Heart right ventricle (tissue), 16 donors: ENCODE measurements at regions not wholly inside any gene's neighbourhood (a gene's known extent, or its start where the extent isn't known, plus 50 kb on each side); places are given as distances from the start of the nearest gene placed in this dataset.

Experiments used
- ATAC-seq, 8 donors: fragments of 200-7000 bp; cut with Tn5 transposase; one replicate each; pipeline ENCODE4 v1.9.1; 2020; ENCODE audit warnings: mild to moderate bottlenecking in 8 of 8, moderate library complexity in 8 of 8, moderate number of reproducible peaks in 1 of 8
- DNase-seq, 2 donors: peaks; one replicate each; pipeline ENCODE4 v3.0.0-alpha.2; 2020
- H3K27ac ChIP-seq, 10 donors: fragments of 200-600 bp; sonication (generic) in 2 of 10; one replicate each; pipeline versions ENCODE4 v1.5.0 to v1.8.0; 2020 to 2022; ENCODE audit warnings: mild to moderate bottlenecking in 3 of 10
- H3K27me3 ChIP-seq, 7 donors: fragments of 200-600 bp; one replicate each; pipeline ENCODE4 v1.8.0; 2021 to 2022; ENCODE audit warnings: mild to moderate bottlenecking in 2 of 7
- H3K36me3 ChIP-seq, 9 donors: fragments of 200-600 bp; sonication (generic) in 1 of 9; one replicate each; pipeline versions ENCODE4 v1.5.0 to v1.8.0; 2020 to 2022; ENCODE audit warnings: mild to moderate bottlenecking in 2 of 9
- H3K4me1 ChIP-seq, 9 donors: fragments of 200-600 bp; sonication (generic) in 1 of 9; one replicate each; pipeline versions ENCODE4 v1.5.0 to v1.8.0; 2020 to 2022; ENCODE audit warnings: mild to moderate bottlenecking in 4 of 9
- H3K4me3 ChIP-seq, 10 donors: fragments of 200-600 bp; sonication (generic) in 2 of 10; one replicate each; pipeline versions ENCODE4 v1.5.0 to v1.8.0; 2020 to 2022; ENCODE audit warnings: mild to moderate bottlenecking in 7 of 10, moderate library complexity in 2 of 10
- H3K9me3 ChIP-seq, 11 donors: fragments of 200-600 bp in 10 of 11; sonication (generic) in 2 of 11; one replicate each; pipeline versions ENCODE4 v1.5.0 to v1.8.0; 2013 to 2022; ENCODE audit warnings: mild to moderate bottlenecking in 2 of 11, control low read depth in 1 of 11, moderate library complexity in 1 of 11
- CTCF ChIP-seq, 9 donors: fragments of 200-600 bp; sonication (generic) in 2 of 9; IDR thresholded peaks; one replicate each; pipeline versions ENCODE4 v1.5.0 to v1.8.0; 2021 to 2022; ENCODE audit warnings: antibody characterized with exemption in 9 of 9, mild to moderate bottlenecking in 5 of 9, moderate library complexity in 1 of 9
- WGBS, 2 donors: extraction: QIAGEN DNeasy Blood & Tissue Kit; methylation state at CpG; one replicate each; pipeline ENCODE4 v1.1.7; 2013; ENCODE audit warnings: inconsistent platforms in 1 of 2; 5-methylcytosine and 5-hydroxymethylcytosine counted together
- intact Hi-C, 10 donors: fragments of 100-400 bp; cut with DNase I; formaldehyde crosslinking; loops; one replicate each; pipeline versions ENCODE4 v1.11.1 to v1.14.2; 2022
- donor health status: Arrhythmogenic right ventricular cardiomyopathy.
- donor health status: ischemic (EF 13 %, LVEDD 7.1; RV severe dilation, severe dysfunction).
- donor health status: healthy with polysubstance abuse.
- donor health status: DM: no; HTN: yes; CAD: no.
- donor health status: DM: no; HTN: no; CAD: no.
- donor health status: ischemic (EF 25% LVEDD 6.9; RV normal size, moderate dysfunction).
- donor health status: ischemic (EF 25% LVEDD 5.7; RV mildly dilated, moderate dysfunction).
- donor health status: healthy.
- donor health status: DM: yes; HTN: yes; CAD: no.
- donor health status: Ischemic cardiomyopathy.
- donor health status: ischemic (EF 35%, LVEDD 5.7; RV mildly dilated, moderate dysfunction).
- donor health status: nonischemic (EF 11% LVEDD 7.7; RV severe dilation, severe dysfunction).
- donor health status: DM: yes; HTN: yes; CAD: no.
- donor health status: PGD.
- donor health status: ischemic (EF 29% LVEDD 5.4; RV normal size, mild dysfunction).
- donor health status: nonischemic (EF 23%, LVEDD 6.1; RV moderate dilation, normal function).

- no peak overlapping the region for H3K27ac ChIP-seq
- WGBS, 2 donors = 92 to 94% methylated on average over 4 of the region's 4 CpGs
- H3K36me3 ChIP-seq = no peaks in the 10 kb centered on the region
- ATAC-seq (no peak), DNase-seq (no peak)
- no peaks in the 10 kb centered on the region for H3K27me3 ChIP-seq
- H3K4me1 ChIP-seq = peaks cover 0 to 16% (median 0%) of the 10 kb centered on the region in 9 donors
- H3K4me3 ChIP-seq = no peak overlapping the region
- H3K9me3 ChIP-seq = no peaks in the 10 kb centered on the region
- intact Hi-C loops = no loop called here
- no peak for TF ChIP-seq CTCF (IDR thresholded peaks at IDR 0.05)
Observed at GRCh38 chr12:107462428-107463332, 222.9 kb upstream of the PWP1 start.

- peaks cover 0 to 16% (median 0%) of the 10 kb centered on the region in 9 donors for H3K4me1 ChIP-seq
- 75 to 81% methylated on average over 1 of the region's 1 CpG for WGBS, 2 donors
- no peaks in the 10 kb centered on the region for H3K9me3 ChIP-seq
- intact Hi-C loops = no loop called here
- H3K27ac ChIP-seq = no peak overlapping the region
- peaks cover 0 to 3% (median 0%) of the 10 kb centered on the region in 7 donors for H3K27me3 ChIP-seq
- H3K4me3 ChIP-seq = no peak overlapping the region
- DNase-seq (no peak), ATAC-seq (no peak)
- H3K36me3 ChIP-seq = no peaks in the 10 kb centered on the region
- TF ChIP-seq CTCF (IDR thresholded peaks at IDR 0.05) = no peak
Observed at GRCh38 chr12:107464644-107465043, 221.0 kb upstream of the PWP1 start.

GRCh38 chr12:107465625-107466024 lies 220.0 kb upstream of the PWP1 start:
- Histone ChIP-seq H3K4me1 (peaks cover 0 to 16% (median 0%) of the 10 kb centered on the region in 9 donors), H3K4me3 (no peak overlapping the region), H3K36me3 (no peaks in the 10 kb centered on the region), H3K9me3 (no peaks in the 10 kb centered on the region), H3K27me3 (peaks cover 0 to 3% (median 0%) of the 10 kb centered on the region in 7 donors), H3K27ac (no peak overlapping the region)
- intact Hi-C loops = no loop called here
- ATAC-seq (no peak), DNase-seq (no peak)
- 77 to 79% methylated on average over 11 of the region's 11 CpGs for WGBS, 2 donors
- no peak for TF ChIP-seq CTCF (IDR thresholded peaks at IDR 0.05)

GRCh38 chr12:107467716-107468115 lies 217.9 kb upstream of the PWP1 start:
- no peak for ATAC-seq
- Histone ChIP-seq H3K4me3 (no peak overlapping the region), H3K27me3 (peaks cover 0 to 3% (median 0%) of the 10 kb centered on the region in 7 donors), H3K4me1 (no peaks in the 10 kb centered on the region), H3K36me3 (no peaks in the 10 kb centered on the region), H3K27ac (no peak overlapping the region), H3K9me3 (no peaks in the 10 kb centered on the region)
- WGBS, 2 donors = 64 to 66% methylated on average over 6 of the region's 6 CpGs
- intact Hi-C loops = no loop called here
- TF ChIP-seq CTCF (IDR thresholded peaks at IDR 0.05) = no peak
- no peak for DNase-seq
